Stimulated activated CD4-positive, alpha-beta T cell treated with anti-CD3 and anti-CD28 coated beads, Interleukin-15, amount 100 ng/mL, for 24 hours (primary cell): ENCODE measurements at regions not wholly inside any gene's neighbourhood (a gene's known extent, or its start where the extent isn't known, plus 50 kb on each side); places are given as distances from the start of the nearest gene placed in this dataset.

Experiments
- DNase-seq: peaks from one replicate; pipeline ENCODE4 v3.0.0-alpha.2; 2020

GRCh38 chr6:2562721-2563451 is 187.8 kb downstream of the MYLK4 start:
- DNase-seq: no peak

DNA sequence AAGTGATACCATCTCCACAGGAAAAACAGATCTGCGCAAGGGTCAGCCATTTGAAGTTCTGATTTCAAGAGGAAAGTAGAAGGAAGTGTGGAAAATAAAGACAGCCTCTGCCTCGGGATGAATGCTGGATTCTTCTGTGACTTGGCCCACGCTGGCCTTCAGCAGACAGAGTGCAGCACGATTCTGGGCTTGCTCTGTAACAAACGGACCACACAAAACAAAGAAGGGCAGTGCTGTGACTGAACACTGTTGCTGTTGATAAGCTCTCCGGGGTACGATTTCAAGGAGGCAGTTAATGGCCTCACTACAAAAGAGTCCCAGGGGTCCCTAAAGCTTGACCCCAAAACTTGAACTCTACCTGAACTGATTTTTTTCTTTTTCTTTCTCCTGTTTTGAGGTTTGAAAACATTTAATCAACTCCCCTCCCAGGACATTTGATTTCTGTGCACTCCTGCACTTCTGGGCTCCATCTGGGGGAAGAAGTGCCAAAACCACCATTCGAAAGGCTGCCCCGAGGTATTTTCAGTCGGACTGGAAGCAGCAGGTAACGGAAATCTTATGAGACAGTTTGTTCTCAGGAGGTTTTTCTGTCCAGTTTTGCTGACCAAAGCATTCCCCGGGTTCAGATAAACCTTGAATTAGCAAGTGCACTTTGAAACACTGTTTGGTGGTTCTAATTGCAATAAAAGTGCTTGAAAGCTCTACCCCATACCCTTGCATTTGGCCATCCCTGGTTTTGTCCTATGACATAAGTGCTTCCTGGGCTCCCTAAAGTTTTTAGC is 189.6 kb downstream of the MYLK4 start:
- DNase-seq: no peak

DNA sequence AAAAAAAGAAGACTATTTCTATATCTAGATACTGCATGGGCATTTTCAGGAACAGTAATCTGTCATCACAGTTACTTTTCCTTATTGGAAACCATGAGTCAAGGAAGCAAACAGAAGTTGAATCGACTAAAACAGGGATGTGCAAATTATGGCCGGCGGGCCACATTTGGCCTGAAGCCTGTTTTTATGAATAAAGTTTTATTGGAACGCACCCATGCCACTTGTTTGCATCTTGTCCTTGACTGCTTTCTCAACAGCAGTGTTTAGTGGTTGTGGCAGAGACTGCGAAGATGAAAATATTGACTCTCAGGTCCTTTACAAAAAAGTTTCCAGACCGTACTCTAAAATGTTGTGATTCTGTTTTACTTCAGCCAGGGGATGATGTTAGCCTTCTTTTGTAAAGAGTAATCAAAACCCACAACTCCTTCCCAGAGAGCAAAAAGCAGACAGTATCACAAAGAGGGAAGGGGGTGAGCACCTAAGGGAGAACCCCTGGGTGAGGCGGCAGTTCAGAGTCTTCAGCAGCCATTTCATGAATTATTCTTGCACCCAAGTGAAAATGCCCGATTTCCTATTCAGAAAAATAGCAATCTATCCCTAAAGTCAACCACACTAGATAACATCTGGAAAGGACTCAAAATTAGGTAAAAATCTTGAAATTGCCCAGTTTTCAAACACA is 190.4 kb downstream of the MYLK4 start:
- no peak for DNase-seq

- DNase-seq: no peak
Observed at GRCh38 chr6:2558861-2559801, 191.6 kb downstream of the MYLK4 start.

GRCh38 chr6:2558098-2558680 is 192.5 kb downstream of the MYLK4 start:
- no peak for DNase-seq

DNA sequence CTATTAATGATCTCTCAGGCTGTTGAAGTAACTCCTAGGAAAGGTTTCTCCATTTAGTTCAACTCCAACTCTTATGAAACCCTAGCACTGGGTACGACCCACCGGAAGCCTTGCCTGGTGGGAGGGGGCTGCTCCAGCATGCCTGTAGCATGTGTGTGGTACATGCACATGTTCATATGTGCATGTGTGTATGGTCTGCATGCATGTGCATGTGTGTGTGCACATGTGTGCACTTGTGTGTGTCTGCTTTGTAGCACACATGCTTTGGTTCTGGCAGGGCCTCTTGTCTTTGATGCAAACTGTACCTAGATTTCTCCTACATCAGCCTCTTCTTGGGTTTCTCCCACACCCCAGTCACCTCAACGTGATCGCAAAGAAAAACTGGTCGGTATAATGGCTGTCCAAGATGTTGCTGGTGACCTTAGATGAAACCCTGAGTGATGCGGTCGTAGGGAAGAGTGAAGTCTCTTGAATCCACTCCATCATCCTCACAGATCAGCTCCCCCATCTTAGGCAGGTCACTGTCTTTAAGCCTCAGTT is 193.5 kb downstream of the MYLK4 start:
- DNase-seq: no peak

- DNase-seq: no peak
Observed at GRCh38 chr6:2556761-2557160, 194.0 kb downstream of the MYLK4 start.

DNA sequence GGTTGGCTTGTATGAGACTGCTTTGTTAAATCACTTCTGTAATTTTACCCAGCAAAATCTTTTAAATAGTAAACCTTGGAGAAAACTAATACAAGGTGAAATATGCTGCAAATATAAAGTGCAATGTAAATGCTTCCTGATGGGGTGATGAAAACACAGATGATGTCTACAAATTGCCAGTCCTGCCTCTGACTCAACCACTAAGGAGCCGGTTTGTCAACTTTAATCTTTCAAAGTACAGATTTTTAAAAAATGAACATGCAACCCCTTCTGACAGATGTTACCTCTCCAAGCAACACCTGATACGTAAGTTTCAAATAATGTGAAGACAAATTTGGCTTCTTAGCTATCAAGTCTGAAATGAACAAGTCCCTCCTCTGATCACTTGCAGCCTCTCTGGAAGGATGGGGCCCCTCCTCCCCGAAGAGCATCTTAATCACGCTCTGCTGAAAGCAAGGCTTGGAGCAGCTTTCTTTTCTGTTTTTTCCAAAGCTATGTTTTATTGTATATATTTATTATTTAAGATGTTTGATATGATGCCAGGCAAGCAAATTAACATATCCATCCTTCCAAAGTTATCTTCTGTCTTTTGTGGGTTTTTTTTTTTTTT is 196.0 kb downstream of the MYLK4 start:
- DNase-seq: no peak

DNA sequence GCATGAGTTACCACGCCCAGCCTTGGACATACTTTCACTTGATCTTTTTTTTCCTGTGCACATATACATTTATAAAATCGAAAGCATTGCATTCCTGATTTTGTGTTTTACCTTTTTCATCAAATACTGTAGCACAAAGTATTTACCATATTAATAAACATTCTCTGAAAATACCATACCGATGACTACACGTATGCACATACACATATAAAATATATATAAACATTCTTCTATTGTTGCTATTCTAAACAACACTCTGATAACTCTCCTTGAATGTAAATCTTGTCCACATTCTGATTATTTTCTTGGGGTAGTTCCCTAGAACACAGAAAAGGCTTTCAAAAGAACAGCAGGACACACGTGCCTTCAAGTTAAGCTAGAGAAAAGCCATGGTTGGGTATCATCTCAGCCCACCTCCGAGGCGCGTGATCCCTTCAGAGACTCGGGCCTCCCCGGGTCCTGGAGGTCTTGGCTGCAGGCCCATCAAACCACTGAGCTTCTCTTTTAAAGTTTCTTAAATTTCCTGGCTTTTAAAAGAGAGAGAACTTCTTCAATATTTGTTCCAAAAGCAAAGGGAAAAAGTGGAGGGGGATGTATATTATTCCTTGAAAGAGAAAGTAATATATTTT is 198.1 kb downstream of the MYLK4 start:
- DNase-seq: no peak

- DNase-seq: no peak
Observed at GRCh38 chr6:2551705-2552104, 199.0 kb downstream of the MYLK4 start.

GRCh38 chr6:2550247-2550646 is 200.5 kb downstream of the MYLK4 start:
- no peak for DNase-seq

- no peak for DNase-seq
Observed at GRCh38 chr6:2549834-2550233, 200.9 kb downstream of the MYLK4 start.

DNA sequence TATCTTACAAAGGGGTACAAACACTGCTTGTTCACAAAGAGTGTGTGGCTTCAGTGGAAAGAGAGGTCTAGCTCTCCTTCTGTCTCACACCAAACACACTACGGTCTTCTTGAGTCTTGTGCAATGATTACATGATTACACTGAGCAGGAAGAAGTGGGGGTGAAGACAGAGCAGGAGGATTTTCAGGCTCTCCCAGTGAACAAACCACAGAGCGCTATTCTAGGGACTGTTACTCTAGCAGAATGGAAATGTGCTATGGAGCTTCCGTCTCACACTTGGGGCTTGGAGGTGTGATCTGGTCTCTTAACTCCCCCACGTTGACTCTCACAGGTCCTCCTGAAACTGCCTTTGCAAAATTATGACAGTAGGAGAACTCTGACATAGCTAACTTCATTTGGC is 203.4 kb downstream of the MYLK4 start:
- DNase-seq: no peak

GRCh38 chr6:2546901-2547300 is 203.8 kb downstream of the MYLK4 start:
- no peak for DNase-seq

- DNase-seq: no peak
Observed at GRCh38 chr6:2545383-2546038, 205.2 kb downstream of the MYLK4 start.

- no peak for DNase-seq
Observed at GRCh38 chr6:2543321-2543720, 207.4 kb downstream of the MYLK4 start.

DNA sequence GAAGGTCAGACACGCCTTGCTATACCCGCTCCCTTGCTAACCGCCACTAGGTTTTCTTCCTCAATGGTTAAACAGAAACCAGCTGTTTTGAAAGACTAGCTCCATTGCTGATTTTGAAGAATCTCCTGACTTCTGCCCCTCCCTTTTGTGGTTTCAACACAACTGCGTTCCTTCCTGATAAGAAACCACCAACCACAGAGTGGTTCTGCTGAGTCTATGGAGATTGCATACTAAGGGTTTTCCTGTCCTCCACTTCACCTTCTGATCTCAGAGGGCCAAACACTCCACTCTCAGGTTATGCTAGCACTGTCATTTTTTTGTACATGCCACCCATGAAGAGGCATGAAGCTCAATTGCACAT is 207.9 kb downstream of the MYLK4 start:
- DNase-seq: peak; percentile 45

DNA sequence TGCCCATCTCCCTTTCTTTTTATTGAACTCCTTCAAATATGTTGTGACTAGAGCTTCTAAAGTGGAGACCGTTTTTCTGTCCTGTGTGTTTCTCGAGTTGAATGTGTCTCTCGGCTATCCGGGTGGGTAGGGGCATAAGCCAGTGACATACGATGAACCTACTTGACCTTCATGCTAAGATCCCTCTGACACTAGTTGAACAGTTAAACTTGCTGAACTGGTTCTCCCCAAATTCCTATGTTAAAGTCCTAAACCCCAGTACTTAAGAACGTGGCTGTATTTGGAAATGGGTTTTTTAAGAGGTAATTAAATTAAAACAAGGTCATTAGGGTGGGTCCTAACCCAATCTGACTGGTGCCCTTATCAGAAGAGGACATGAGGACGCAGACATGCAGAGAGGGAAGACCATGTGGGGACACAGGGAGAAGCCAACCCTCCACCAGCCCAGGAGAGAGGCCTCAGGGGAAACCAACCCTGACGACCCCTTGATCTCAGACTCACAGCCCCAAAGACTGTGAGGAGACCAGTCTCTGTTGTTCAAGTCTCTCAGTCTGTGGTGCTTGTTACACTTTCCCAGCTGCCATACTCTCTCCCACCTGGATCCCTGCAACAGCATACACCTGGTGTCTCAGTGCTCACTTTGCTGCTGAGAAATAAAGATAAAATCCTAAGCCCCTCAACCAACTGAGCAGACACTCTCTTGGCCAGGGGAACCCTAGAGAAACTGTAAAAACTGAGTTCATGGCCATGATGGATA is 208.4 kb downstream of the MYLK4 start:
- DNase-seq: no peak

- no peak for DNase-seq
Observed at GRCh38 chr6:2536451-2536850, 214.3 kb downstream of the MYLK4 start.

GRCh38 chr6:2535506-2535905 is 215.2 kb downstream of the MYLK4 start:
- no peak for DNase-seq
